HT-29 (cell line): ENCODE measurements at regions not wholly inside any gene's neighbourhood (a gene's known extent, or its start where the extent isn't known, plus 50 kb on each side); places are given as distances from the start of the nearest gene placed in this dataset.

ENCODE experiments used
- DNase-seq: peaks from one replicate; pipeline ENCODE4 v3.0.0-alpha.2; 2015; ENCODE audit warnings: low spot score

GRCh38 chr2:6454286-6454990 lies 411.3 kb downstream of the CMPK2 start:
- no peak for DNase-seq

GRCh38 chr2:6459138-6459537 lies 406.6 kb downstream of the CMPK2 start:
- no peak for DNase-seq

- no peak for DNase-seq
Observed at GRCh38 chr2:6470518-6470917, 395.2 kb downstream of the CMPK2 start.

- no peak for DNase-seq
Observed at GRCh38 chr2:6471419-6471818, 394.3 kb downstream of the CMPK2 start.

GRCh38 chr2:6474161-6475140 lies 391.3 kb downstream of the CMPK2 start:
- no peak for DNase-seq

GRCh38 chr2:6475155-6475940 lies 390.4 kb downstream of the CMPK2 start:
- DNase-seq: no peak

- DNase-seq: no peak
Observed at GRCh38 chr2:6480514-6480913, 385.2 kb downstream of the CMPK2 start.

- no peak for DNase-seq
Observed at GRCh38 chr2:6482256-6482655, 383.5 kb downstream of the CMPK2 start.

- DNase-seq: no peak
Observed at GRCh38 chr2:6487765-6488164, 377.9 kb downstream of the CMPK2 start.

- no peak for DNase-seq
Observed at GRCh38 chr2:6492573-6492972, 373.1 kb downstream of the CMPK2 start.

GRCh38 chr2:6493266-6493665 lies 372.4 kb downstream of the CMPK2 start:
- DNase-seq: no peak

GRCh38 chr2:6493669-6494068 lies 372.0 kb downstream of the CMPK2 start:
- no peak for DNase-seq

- DNase-seq: no peak
Observed at GRCh38 chr2:6495466-6495865, 370.2 kb downstream of the CMPK2 start.

GRCh38 chr2:6496376-6496775 lies 369.3 kb downstream of the CMPK2 start:
- no peak for DNase-seq

GRCh38 chr2:6497048-6497447 lies 368.7 kb downstream of the CMPK2 start:
- DNase-seq: no peak

GRCh38 chr2:6498841-6499240 lies 366.9 kb downstream of the CMPK2 start:
- no peak for DNase-seq

GRCh38 chr2:6499691-6500090 lies 366.0 kb downstream of the CMPK2 start:
- DNase-seq: no peak

GRCh38 chr2:6506361-6506794 lies 359.3 kb downstream of the CMPK2 start:
- no peak for DNase-seq

- no peak for DNase-seq
Observed at GRCh38 chr2:6506859-6507258, 358.8 kb downstream of the CMPK2 start.

- no peak for DNase-seq
Observed at GRCh38 chr2:6510532-6510931, 355.2 kb downstream of the CMPK2 start.

GRCh38 chr2:6512589-6512988 lies 353.1 kb downstream of the CMPK2 start:
- no peak for DNase-seq

- DNase-seq: no peak
Observed at GRCh38 chr2:6516674-6517073, 349.0 kb downstream of the CMPK2 start.
